ENCODE measurements at regions not wholly inside any gene's neighbourhood (a gene's known extent, or its start where the extent isn't known, plus 50 kb on each side); places are given as distances from the start of the nearest gene placed in this dataset.

DNA sequence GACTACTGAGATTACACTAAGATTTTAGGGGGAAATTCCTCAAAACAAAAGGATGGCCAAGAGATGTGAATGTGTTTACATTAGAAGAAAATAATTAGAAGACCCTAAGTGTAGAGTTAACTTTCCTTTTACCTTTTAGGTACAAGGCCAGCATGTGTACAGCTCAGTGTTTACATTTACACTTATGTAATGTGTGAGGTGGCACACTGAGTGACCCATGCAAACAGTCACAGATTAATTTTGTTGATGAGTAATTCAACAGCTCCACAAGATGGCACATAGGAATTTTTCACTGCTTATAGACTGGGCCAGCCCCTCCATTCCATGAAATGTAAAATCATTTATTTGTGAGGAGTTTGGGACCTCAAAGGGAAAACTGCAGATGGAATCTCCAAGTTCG, 90.1 kb upstream of the SLC12A2 start:
- Histone ChIP-seq H3K27ac (no peak overlapping the region), H3K4me3 (no peak overlapping the region), H3K9me3 (no peaks in the 10 kb centered on the region), H3K4me1 (peaks cover 0 to 34% (median 23%) of the 10 kb centered on the region in 4 donors), H3K27me3 (no peaks in the 10 kb centered on the region), H3K36me3 (no peaks in the 10 kb centered on the region)
- TF ChIP-seq EP300 (IDR thresholded peaks at IDR 0.05): no peak
- TF ChIP-seq POLR2A (IDR thresholded peaks at IDR 0.05): no peak
- no peak for TF ChIP-seq CTCF (IDR thresholded peaks at IDR 0.05)
- intact Hi-C loops (cut with DNase I): no loop called here
- DNase-seq: no peak
- 97 to 100% methylated on average over 1 of the region's 1 CpG for WGBS, 2 donors

GRCh38 chr5:127994087-127994660, 89.4 kb upstream of the SLC12A2 start:
- Histone ChIP-seq H3K4me3 (no peak overlapping the region), H3K27me3 (no peaks in the 10 kb centered on the region), H3K9me3 (no peaks in the 10 kb centered on the region), H3K27ac (no peak overlapping the region), H3K36me3 (no peaks in the 10 kb centered on the region), H3K4me1 (peaks cover 0 to 34% (median 21%) of the 10 kb centered on the region in 4 donors)
- no peak for DNase-seq
- TF ChIP-seq CTCF (IDR thresholded peaks at IDR 0.05) (no peak), POLR2A (IDR thresholded peaks at IDR 0.05) (no peak), POLR2AphosphoS5 (IDR thresholded peaks at IDR 0.05) (no peak), EP300 (IDR thresholded peaks at IDR 0.05) (no peak)
- WGBS, 2 donors: 80 to 97% methylated on average over 3 of the region's 3 CpGs
- intact Hi-C loops (cut with DNase I): no loop called here

DNA sequence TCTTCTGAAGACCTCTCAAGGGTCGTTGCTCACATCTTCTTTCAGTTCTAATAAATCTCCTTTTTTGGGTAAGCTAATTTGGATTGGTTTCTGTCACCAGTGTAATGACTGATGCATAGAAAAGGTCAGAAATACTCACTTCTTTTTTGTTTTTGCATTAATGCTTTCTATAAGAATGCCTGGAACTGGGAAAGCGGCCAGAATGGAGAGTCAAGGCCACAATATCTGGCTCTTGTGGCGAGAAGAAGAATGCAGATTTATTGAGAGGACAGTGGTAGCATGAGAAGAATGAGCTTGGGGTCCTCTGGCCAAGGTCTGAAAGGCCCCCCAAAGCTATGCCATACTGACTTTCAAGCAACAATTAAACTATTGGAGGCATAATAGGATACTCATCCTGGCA, 88.0 kb upstream of the SLC12A2 start:
- WGBS, 2 donors: 89 to 92% methylated on average over 3 of the region's 3 CpGs
- peak overlapping the region in 2 of 4 donors; percentile 33 to 44 for H3K27ac ChIP-seq
- DNase-seq: no peak
- TF ChIP-seq CTCF (IDR thresholded peaks at IDR 0.05) (no peak), POLR2AphosphoS5 (IDR thresholded peaks at IDR 0.05) (no peak), EP300 (IDR thresholded peaks at IDR 0.05) (no peak), POLR2A (IDR thresholded peaks at IDR 0.05) (no peak)
- no peak overlapping the region for H3K4me3 ChIP-seq
- H3K9me3 ChIP-seq: no peaks in the 10 kb centered on the region
- intact Hi-C loops (cut with DNase I): no loop called here
- H3K4me1 ChIP-seq: peaks cover 0 to 38% (median 21%) of the 10 kb centered on the region in 4 donors
- no peaks in the 10 kb centered on the region for H3K36me3 ChIP-seq
- H3K27me3 ChIP-seq: no peaks in the 10 kb centered on the region

GRCh38 chr5:127997201-127997704, 86.3 kb upstream of the SLC12A2 start:
- peak overlapping the region in 3 of 4 donors; percentile 32 to 53 (median 44) for H3K27ac ChIP-seq
- H3K4me3 ChIP-seq: no peak overlapping the region
- intact Hi-C loops (cut with DNase I): no loop called here
- DNase-seq: no peak
- peaks cover 0 to 38% (median 21%) of the 10 kb centered on the region in 4 donors for H3K4me1 ChIP-seq
- no peaks in the 10 kb centered on the region for H3K36me3 ChIP-seq
- no peaks in the 10 kb centered on the region for H3K9me3 ChIP-seq
- H3K27me3 ChIP-seq: no peaks in the 10 kb centered on the region
- TF ChIP-seq POLR2AphosphoS5 (IDR thresholded peaks at IDR 0.05): no peak
- 17 to 59% methylated on average over 5 of the region's 5 CpGs for WGBS, 2 donors

GRCh38 chr5:127998950-127999615, 84.5 kb upstream of the SLC12A2 start:
- H3K4me1 ChIP-seq: peaks cover 0 to 38% (median 21%) of the 10 kb centered on the region in 4 donors
- DNase-seq: no peak
- TF ChIP-seq POLR2A (IDR thresholded peaks at IDR 0.05) (no peak), CTCF (IDR thresholded peaks at IDR 0.05) (no peak), POLR2AphosphoS5 (IDR thresholded peaks at IDR 0.05) (no peak), EP300 (IDR thresholded peaks at IDR 0.05) (no peak)
- H3K27ac ChIP-seq: no peak overlapping the region
- H3K36me3 ChIP-seq: no peaks in the 10 kb centered on the region
- 96 to 97% methylated on average over 3 of the region's 3 CpGs for WGBS, 2 donors
- H3K9me3 ChIP-seq: no peaks in the 10 kb centered on the region
- no peak overlapping the region for H3K4me3 ChIP-seq
- intact Hi-C loops (cut with DNase I): no loop called here
- no peaks in the 10 kb centered on the region for H3K27me3 ChIP-seq

Data from sigmoid colon (tissue), 6 donors.